Raji (cell line): ENCODE measurements at regions not wholly inside any gene's neighbourhood (a gene's known extent, or its start where the extent isn't known, plus 50 kb on each side); places are given as distances from the start of the nearest gene placed in this dataset.

ENCODE experiments used
- POLR2A ChIP-seq: IDR thresholded peaks from 2 replicates; pipeline ENCODE4 v1.6.1; 2011; ENCODE audit warnings: low read depth, low read length, control low read depth; ENCODE audit not compliant: insufficient read depth

GRCh38 chr13:105612541-105612940, 922.9 kb downstream of the EFNB2 start:
- TF ChIP-seq POLR2A, result no peak

- no peak for TF ChIP-seq POLR2A
These were observed 924.0 kb downstream of the EFNB2 start for GRCh38 chr13:105611424-105611823.

- no peak for TF ChIP-seq POLR2A
These were observed 927.4 kb downstream of the EFNB2 start for GRCh38 chr13:105608104-105608503.

- no peak for TF ChIP-seq POLR2A
These were observed 928.0 kb downstream of the EFNB2 start for GRCh38 chr13:105607426-105607825.

- TF ChIP-seq POLR2A, result no peak
These were observed 928.4 kb downstream of the EFNB2 start for GRCh38 chr13:105607016-105607415.

DNA sequence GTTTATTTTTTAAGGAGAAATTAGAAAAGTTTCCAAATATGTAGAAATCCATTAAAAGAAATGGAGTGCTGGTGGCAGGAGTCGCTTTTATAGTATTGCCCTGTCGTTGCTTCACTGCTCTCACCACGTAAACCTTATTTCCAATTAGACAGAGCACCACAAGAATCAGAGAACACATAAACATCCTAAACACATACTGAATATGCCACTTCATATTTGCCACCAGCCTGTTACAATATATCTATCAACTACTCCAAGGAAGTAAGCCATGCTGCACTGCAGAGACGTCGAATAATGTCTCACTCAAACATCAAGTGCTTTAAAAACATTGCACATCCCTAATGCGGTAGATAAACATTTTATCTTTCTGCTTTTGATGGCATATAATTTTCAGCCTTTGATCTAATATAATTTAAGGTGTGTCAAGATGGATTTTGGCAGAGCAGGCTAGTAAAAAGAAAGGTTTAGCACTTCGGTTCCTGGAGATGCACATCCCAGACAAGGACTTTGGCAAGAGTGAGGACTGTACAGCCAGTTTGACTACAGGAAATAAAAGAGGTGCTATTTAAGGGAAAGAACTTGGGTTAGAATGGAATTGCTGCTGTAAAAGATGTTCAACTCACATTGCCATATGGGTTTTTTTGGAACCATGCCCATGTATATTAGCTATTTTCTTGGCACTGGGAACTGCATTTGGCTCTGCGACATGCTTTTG, 932.3 kb downstream of the EFNB2 start:
- TF ChIP-seq POLR2A, result no peak

GRCh38 chr13:105599477-105600037, 935.9 kb downstream of the EFNB2 start:
- no peak for TF ChIP-seq POLR2A

GRCh38 chr13:105598529-105598928, 936.9 kb downstream of the EFNB2 start:
- TF ChIP-seq POLR2A, result no peak

- TF ChIP-seq POLR2A, result no peak
These were observed 937.9 kb downstream of the EFNB2 start for GRCh38 chr13:105597573-105597972.

DNA sequence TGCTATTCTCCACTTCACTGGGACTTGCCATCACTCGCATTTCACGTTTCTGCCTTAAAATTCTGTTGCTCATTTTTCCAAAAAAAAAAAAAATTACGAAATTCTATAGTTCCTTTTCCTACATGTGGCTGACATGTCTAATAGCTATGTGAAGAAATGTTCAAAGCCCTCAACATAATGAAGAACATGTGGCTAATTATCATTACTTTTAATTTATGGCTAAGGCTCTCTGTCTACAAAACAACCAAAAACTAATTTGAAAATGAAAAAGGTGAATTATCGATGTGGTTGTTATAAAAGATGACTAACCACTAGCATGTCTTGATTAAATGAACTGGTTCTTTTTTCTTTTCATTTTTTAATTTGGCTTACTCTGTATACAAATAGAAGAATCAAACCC, 940.0 kb downstream of the EFNB2 start:
- no peak for TF ChIP-seq POLR2A

DNA sequence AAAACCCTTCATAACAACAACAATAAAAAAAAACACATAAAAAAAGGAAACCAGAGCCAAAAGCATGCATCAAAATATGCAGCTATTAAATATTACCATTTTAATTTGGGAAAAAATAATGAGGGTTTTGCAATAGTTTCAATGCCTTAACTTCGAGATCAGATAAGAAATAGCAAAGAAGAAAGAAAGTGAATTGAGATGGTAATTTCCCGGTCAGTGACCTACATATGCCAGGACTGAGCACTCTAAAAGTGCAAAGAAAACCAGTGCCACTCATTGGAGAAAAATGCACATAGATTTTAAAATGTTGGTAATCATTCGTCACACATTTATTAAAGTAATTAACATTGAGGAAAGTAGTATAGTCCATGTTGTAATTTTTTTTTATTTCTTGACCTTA, 944.2 kb downstream of the EFNB2 start:
- TF ChIP-seq POLR2A, result no peak

DNA sequence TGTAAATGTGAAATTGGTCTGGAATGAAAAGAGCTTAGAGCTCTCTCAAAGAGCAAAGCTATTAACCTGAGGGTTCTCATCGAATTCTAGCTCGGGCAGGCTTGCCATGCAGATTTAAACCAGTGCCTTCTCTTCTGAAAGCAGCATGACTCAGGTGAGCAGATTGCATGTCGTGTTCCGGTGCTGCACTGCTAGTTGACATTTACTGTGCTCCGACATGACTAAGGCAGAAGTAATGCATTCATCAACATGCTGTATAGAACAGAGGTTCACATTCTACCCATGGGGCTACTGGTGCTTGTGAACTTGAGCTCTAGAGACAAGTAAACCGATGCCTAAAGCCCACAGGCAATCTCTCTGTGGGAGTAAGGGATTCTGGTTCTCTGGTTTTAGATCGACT, 947.7 kb downstream of the EFNB2 start:
- TF ChIP-seq POLR2A, result no peak

GRCh38 chr13:105579821-105580710, 955.4 kb downstream of the EFNB2 start:
- TF ChIP-seq POLR2A, result no peak

GRCh38 chr13:105573136-105573535, 962.3 kb downstream of the EFNB2 start:
- TF ChIP-seq POLR2A, result no peak

DNA sequence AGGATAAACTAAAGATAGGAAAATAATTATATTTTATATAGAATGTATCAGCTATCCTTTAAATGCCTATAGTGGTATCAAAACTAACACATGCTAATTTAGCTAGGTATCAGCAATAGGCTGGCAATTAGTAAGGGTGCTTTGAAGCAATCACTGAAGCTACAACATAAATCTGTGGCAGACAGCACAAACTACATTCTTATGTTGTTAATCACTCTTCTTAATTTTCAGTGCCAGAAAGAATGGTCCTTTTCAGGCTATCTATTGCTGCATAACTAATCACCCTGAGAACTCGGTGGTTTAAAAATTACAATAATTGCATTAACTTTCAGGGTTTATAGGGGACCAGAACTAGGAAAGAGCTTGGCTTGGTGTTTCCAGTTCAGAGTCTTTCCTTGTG, 963.1 kb downstream of the EFNB2 start:
- no peak for TF ChIP-seq POLR2A

- no peak for TF ChIP-seq POLR2A
These were observed 965.6 kb downstream of the EFNB2 start for GRCh38 chr13:105569816-105570215.
